ENCODE measurements at regions not wholly inside any gene's neighbourhood (a gene's known extent, or its start where the extent isn't known, plus 50 kb on each side); places are given as distances from the start of the nearest gene placed in this dataset.

DNA sequence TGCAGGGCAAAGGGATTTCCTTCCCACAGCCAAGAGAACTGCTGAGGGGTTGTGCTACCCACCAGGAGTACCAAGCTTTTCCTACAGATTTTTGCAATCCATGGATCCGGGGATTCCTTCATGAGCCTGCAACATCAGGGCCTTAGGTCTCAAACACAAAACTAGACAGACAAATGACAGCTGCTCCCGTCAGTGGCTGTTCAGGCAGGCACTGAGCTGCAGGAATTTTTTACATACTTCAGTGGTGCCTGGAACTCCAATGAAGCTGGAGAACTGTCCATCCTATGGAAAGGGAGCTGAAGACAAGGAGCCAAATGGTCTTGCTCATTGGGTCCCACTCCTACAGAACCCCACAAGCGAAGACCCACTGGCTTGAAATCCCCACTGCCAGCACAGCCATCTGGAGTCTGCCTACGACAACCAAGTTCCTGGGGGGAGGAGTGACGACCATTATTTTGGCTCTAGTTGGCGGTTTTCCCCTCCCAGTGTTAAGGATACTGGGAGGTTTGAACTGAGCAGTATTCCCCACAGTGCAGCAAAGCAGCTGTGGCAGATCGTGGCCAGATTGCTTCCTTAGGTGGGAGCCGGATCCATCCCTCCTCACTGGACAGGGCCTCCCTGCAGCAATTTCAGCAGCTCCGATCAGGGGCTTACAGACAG lies 157.7 kb upstream of the TMEM45B start:
- no peaks in the 10 kb centered on the region for H3K36me3 ChIP-seq (ENCODE audit: control insufficient read depth, insufficient read depth, low read length)
- DNase-seq (ENCODE audit: low read depth), result no peak
- TF ChIP-seq, protein P1, sequence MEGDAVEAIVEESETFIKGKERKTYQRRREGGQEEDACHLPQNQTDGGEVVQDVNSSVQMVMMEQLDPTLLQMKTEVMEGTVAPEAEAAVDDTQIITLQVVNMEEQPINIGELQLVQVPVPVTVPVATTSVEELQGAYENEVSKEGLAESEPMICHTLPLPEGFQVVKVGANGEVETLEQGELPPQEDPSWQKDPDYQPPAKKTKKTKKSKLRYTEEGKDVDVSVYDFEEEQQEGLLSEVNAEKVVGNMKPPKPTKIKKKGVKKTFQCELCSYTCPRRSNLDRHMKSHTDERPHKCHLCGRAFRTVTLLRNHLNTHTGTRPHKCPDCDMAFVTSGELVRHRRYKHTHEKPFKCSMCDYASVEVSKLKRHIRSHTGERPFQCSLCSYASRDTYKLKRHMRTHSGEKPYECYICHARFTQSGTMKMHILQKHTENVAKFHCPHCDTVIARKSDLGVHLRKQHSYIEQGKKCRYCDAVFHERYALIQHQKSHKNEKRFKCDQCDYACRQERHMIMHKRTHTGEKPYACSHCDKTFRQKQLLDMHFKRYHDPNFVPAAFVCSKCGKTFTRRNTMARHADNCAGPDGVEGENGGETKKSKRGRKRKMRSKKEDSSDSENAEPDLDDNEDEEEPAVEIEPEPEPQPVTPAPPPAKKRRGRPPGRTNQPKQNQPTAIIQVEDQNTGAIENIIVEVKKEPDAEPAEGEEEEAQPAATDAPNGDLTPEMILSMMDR (IDR thresholded peaks at IDR 0.05; ENCODE audit: insufficient read depth, low read length, poor library complexity, severe bottlenecking), result no peak
- no peak overlapping the region for H3K4me3 ChIP-seq (ENCODE audit: low read depth, low read length)
- H3K27me3 ChIP-seq (ENCODE audit: control insufficient read depth, insufficient read depth, low read length), result no peaks in the 10 kb centered on the region

DNA sequence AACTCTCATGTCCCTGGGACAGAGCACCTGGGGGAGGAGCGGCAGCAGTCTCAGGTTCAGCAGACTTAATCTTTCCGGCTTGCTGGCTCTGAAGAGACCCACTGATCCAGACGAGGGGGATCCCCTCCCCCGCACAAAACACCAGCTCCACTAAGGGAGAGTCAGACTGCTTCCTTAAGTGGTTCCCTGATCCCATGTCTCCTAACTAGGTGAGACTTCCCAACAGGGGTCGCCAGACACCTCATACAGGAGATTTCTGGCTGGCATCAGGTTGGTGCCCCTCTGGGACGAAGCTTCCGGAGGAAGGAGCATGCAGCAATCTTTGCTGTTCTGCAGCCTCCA lies 157.2 kb upstream of the TMEM45B start:
- Histone ChIP-seq H3K36me3 (ENCODE audit: control insufficient read depth, insufficient read depth, low read length) (no peaks in the 10 kb centered on the region), H3K27me3 (ENCODE audit: control insufficient read depth, insufficient read depth, low read length) (no peaks in the 10 kb centered on the region), H3K4me3 (ENCODE audit: low read depth, low read length) (no peak overlapping the region)
- no peak for DNase-seq (ENCODE audit: low read depth)
- TF ChIP-seq, protein P1 (IDR thresholded peaks at IDR 0.05; ENCODE audit: insufficient read depth, low read length, poor library complexity, severe bottlenecking), result no peak

DNA sequence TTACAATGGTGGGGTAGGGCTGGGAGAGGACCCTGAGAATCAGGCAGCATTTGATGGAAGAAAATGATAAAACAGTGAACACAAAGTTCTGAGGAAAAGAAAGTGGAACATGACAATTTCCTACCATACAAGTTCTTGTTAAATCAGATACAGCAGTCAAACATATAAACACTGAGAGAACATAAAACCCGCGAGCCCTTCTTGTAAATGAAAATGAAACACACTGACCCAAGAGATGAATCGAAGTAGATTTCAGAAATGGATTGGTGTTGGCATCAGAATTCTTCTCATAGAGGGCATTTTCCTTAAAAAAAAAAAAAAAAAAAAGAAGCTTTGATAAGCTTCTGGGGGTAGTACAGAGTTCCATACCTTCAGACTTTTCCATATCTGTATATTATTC lies 134.7 kb upstream of the TMEM45B start:
- no peaks in the 10 kb centered on the region for H3K27me3 ChIP-seq (ENCODE audit: control insufficient read depth, insufficient read depth, low read length)
- DNase-seq (ENCODE audit: low read depth), result no peak
- TF ChIP-seq, protein P1 (IDR thresholded peaks at IDR 0.05; ENCODE audit: insufficient read depth, low read length, poor library complexity, severe bottlenecking), result no peak
- no peak overlapping the region for H3K4me3 ChIP-seq (ENCODE audit: low read depth, low read length)
- H3K36me3 ChIP-seq (ENCODE audit: control insufficient read depth, insufficient read depth, low read length), result no peaks in the 10 kb centered on the region

DNA sequence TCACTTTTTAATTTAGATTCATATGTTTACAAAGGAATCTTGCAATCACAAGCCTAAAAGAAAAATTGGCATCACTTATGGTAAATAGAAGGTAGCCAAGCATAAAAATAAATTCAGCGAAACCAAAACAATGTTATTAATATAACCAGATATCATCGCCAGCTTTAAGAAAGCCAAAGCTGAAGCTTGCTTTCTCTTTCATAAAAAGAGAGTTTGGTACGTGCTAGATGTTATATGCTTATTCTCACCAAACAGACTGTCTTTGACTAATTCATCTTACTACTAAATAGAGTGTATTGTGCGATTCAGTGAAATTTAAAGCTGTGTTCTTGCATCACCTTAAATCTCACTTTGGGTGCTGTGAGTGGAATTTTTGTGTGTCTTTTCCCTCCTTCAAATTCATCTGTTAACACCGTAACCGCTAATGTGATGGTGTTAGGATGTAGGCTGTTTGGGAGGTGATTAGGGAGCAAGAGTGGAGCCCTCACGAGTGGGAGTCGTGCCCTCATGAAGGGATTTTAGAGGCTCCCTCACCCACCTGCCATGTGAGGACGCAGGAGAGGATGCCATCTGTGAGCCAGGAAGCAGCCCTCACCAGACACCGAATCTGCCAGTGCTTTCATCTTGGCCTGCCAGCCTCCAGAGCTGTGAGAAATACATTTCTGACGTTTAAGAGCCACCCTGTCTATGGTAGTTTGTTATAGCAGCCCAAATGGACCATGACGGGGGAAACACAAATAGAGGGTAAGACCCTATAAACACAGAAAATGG lies 134.1 kb upstream of the TMEM45B start:
- no peak overlapping the region for H3K4me3 ChIP-seq (ENCODE audit: low read depth, low read length)
- TF ChIP-seq, protein P1 (IDR thresholded peaks at IDR 0.05; ENCODE audit: insufficient read depth, low read length, poor library complexity, severe bottlenecking), result no peak
- H3K27me3 ChIP-seq (ENCODE audit: control insufficient read depth, insufficient read depth, low read length), result no peaks in the 10 kb centered on the region
- DNase-seq (ENCODE audit: low read depth), result no peak
- no peaks in the 10 kb centered on the region for H3K36me3 ChIP-seq (ENCODE audit: control insufficient read depth, insufficient read depth, low read length)

DNA sequence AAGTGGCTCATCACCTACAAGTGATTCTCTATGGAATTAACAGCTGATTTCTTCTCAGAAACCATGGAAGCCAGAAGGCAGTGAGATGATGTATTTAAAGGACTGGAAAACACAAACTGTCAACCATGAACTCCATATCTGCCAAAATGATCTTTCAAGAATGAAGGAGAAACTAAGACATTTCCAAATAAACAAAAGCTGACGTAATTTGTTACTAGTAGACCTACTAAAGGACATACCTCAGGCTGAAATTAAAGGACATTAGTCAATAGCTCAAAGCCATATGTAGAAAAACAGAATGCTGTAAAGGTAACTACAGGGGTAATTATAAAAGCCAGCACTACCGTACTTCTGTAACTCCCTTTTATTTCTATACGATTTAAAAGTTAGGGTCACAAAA lies 129.4 kb upstream of the TMEM45B start:
- Histone ChIP-seq H3K36me3 (ENCODE audit: control insufficient read depth, insufficient read depth, low read length) (no peaks in the 10 kb centered on the region), H3K27me3 (ENCODE audit: control insufficient read depth, insufficient read depth, low read length) (peaks cover 2% of the 10 kb centered on the region), H3K4me3 (ENCODE audit: low read depth, low read length) (no peak overlapping the region)
- no peak for DNase-seq (ENCODE audit: low read depth)
- TF ChIP-seq, protein P1 (IDR thresholded peaks at IDR 0.05; ENCODE audit: insufficient read depth, low read length, poor library complexity, severe bottlenecking), result no peak

Data from kidney epithelial cell (primary cell).